NCI-H82 treated with DMSO at 0.1 percent for 48 hours (cell line): ENCODE measurements at regions not wholly inside any gene's neighbourhood (a gene's known extent, or its start where the extent isn't known, plus 50 kb on each side); places are given as distances from the start of the nearest gene placed in this dataset.

Experiments
- DNase-seq: peaks from one replicate; lab custom pipeline; 2025; ENCODE audit not compliant: unreplicated experiment; lab: John Stamatoyannopoulos, UW

DNA sequence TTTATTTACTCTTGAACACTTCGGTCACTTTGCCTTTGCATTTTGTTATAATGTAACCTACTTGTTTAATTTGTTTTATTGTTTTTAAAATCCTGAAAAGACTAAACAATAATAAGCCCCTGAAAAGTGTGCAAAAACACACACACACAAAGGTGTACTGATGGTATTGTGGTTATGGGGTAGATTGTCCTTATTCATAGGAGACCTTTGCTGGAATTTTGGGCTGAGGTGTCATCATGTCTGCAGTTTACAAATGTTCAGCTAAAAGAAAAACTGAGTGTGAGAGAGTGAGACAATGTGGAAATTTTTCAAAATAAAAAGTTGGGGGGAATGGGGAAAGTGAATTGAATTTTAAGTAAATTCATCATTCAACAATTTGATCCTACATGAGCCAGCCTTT lies 174.9 kb downstream of the QDPR start:
- DNase-seq = no peak

DNA sequence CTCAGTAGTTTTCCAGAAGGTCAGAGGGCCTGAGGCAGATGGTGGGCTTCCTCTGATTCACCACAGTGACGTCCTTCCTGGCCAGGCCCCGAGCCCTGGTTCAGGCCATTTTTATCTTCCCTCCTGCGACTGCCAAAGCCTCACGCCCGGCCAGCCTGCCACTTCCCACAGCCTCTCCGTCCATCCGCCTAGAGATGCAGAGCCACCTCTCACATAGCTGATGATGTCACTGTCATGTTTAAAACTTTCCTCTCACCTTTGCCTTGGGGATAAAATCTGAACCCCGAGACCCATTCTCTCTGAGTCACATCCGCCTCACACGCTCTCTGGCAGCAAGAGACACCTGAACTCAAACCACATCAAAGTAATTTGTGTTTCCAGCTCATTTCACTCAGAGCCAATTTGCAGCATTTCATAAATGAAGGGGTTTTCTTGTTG lies 175.3 kb downstream of the QDPR start:
- DNase-seq = no peak

DNA sequence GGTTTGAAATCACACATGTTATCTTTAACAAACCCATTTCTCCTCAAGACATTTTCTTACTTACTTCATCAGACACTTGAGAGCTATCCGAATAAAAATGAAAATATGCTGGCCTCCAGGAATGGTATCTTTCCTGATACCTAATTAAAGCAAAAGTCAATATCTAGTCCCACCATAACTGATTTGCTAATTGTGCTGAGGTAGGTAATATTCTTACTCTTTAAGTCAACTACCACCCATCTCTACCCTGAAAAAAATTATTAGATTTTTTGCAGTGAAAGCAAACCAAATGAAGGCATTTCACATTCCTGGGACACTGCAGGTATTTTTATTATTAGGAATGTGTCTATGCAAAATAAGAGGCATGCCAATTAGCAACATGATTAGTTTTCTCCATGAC lies 175.8 kb downstream of the QDPR start:
- DNase-seq = no peak

DNA sequence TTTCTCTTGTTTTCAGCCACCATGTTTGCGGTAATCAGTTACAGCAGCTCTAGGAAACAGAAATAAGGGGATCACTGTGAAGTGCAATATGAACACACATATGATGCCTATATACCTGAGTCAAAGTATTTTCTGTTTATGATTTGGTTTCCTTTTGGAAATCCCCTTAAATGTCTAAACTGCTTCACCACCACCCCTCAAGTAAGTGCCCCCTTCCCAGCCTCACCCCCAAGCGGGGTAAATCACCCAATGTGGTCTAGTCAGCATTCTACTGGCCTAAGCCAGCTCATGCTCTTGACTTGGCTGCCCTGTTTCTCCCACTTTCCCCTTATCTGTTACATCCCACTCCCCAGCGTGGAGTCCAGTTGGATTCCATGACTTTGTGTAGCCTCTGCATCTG lies 176.5 kb downstream of the QDPR start:
- no peak for DNase-seq

DNA sequence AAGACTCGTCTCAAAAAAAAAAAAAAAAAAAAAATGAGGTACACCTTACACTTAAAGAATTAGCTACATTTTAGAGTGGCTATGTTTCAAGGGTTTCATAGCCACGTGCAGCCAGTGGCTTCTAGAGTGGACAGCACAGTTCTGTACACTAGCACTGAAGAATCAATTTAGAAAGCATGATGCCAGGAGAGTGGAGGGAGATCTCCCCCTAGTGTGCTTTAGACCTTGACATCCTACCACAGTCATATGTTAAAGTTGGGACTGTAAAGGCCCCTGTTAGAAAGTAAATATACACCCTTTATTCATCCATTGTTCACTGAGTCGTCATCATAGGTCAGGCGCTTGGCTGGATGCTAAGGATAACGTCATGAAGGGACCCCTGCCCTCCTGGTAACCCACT lies 179.4 kb downstream of the QDPR start:
- DNase-seq = no peak

DNA sequence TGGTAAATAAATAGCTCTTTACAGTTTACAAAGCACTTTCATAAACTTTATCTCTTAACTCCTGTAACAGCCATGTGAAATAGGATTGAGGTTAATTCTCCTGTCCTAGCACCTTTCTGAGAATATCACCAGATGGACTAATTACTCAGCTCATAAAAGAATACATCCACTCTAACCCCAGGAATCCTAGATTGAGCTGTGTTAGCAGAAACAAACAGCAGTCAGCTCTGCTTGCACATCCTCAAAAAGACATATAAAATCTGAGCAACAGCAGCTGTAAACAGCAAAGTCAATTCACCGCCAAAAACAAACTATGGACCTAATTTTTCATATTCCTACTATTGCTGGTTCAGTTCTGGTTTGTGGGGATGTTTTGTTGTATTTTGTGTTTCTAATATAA lies 182.8 kb downstream of the QDPR start:
- no peak for DNase-seq

DNA sequence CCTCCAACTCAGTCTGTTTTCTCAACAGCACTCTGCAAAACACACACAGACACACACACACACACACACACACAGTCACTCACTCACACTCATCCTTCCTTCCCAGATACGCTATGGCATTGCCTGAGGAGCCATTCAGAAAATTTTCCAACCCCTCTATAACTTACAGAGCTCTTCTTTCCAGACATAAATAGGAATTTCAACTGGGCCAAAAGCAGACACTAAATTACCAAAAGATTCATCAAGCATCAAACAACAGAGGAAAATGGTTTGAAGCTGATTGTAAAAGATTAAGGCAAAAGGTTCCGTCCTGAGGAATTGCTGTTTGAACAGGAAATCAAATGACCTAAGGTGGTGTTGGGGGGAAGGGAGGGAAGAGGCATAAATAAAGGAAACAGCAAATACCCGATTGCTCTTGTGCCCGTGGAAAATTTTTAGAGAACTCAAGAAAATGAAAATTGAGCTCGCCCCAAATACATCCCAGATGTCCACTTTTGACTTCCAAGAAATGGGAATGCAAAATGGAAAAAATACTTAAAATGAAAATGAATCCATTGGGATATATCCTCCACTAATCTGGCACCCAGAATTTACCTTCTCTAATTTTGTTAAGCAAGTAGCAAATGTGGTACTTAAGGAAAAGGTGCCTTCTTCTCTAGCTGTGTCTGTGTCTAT lies 183.6 kb downstream of the QDPR start:
- DNase-seq = no peak

DNA sequence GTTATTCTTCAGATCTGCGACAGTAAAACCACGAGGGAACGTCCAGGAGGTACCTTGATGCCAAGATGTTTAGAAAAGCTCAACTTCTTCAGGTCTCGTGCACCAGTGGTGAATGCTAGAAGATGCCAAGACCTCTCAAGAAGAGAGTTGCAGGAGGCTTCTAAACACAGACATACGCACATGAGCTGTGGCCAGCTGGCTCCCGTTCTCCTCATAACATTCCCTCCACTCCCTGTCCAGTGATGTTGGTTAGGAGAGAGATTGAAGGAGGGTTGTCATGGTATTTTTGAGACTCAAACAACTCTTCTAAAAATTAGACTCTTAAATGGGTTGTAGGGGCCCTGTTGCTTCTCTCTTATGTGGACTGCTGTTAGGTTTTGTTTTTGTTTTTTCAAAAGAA lies 184.3 kb downstream of the QDPR start:
- no peak for DNase-seq

DNA sequence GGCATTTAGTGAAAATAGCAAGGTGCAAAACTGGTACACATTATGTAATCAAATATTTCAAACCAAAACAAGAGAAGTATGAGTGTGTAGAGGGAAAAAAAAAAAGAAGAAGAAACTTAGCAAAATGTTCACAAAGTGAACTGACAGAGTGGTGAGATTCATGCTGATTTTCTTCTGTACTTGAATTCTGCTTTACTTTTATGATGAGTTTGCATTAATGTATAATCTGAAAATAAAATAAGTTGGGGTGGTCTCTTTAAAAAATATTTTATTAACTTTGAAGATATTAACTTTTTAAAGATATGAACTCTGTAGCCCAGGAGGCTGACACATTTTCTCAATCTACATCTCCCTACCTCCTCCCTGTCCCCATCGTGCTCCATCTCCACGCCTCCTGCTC lies 185.1 kb downstream of the QDPR start:
- DNase-seq = no peak

DNA sequence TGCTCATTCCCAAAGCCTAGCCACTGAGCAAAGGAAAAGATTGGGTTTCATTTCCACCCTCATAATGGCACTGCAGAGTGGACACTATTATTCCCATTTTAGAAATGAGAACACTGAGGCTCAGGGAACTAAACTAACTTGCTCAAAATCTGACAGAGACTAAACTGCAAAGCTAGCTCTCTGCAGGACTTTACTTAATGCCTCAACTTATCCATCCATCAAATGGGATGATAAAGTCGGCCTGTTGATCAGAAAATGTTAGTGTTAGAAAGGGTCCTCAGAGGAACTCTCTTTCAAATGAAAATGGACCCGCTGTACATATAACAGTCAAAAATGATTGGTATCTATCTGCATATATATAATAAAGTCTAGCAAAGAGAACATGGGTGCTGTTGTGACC lies 186.8 kb downstream of the QDPR start:
- DNase-seq = no peak

DNA sequence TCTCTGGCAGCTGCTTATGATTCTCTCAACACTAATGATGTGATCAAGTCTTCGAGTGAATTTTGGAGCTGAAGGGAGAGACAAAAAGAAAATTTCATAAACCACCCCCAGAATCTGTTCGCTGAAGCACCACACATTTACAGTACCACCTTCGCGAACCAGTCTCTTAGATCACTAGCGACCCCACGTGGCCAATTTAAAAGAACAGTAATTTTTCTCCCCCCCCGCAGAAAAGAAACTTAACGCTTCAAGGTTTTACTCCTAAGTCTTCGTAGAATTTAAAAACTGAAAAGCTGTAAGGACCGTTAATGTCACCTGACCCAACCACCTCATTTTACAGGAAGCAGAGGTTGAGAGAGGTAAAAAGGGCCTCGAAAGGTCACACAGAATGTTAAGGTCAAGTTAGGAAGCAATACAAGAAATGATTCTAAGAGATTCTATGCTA lies 187.5 kb downstream of the QDPR start:
- peak; percentile 2 for DNase-seq

DNA sequence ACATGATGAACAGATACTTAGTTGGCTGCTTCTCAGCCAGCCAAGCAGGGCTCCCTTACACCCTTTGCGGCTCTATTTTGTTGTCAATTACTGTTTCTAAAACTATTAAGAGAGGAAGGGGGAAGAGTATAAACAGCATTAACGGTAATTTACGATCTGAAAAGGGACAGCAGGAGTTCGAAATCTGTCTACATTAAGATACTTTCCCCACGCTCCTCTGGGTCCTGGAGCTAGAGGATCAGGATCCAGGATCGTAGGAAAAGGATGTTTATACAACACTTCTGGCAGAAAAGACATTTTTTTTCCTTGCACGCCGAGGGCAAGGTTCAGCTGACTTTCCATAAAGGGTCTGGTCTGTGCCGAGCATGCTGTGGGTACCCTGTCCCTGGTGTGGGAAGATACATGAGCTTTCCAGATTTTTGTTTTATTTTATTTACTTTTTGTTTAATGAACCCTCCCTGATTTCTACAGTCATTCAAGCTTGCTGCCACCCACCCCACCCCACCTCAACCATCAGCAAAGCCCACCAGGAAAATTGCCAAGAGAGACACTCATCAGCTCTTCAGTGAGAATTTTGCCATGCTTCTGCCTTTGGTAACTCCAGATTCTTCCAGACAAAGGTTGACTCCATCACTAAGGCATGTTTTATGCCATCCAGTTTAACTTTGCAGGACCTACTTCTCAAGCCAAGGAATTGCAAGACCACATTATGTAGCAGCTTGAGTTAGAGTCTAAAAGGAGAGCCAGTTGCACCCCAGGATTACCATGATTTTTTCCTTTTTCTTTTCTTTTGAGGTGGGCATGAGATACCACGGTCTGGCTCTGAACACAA lies 188.1 kb downstream of the QDPR start:
- DNase-seq = no peak

DNA sequence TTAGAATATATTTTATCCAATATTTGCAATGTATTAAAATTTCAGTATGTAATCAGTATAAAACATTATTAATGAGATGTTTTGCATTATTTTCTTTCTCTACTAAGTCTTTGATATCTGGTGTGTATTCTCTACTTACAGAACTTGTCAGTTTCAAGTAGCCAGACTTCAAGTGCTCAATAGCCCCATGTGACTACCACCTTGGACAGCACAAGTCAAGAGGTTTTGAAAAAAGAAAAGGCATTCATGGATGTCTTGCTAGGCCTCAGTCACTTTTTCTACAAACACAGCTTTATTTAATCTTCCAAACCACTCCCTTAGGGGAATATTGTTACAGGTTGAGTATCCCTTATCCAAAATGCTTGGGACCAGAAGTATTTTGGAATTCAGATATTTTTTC lies 189.4 kb downstream of the QDPR start:
- no peak for DNase-seq

DNA sequence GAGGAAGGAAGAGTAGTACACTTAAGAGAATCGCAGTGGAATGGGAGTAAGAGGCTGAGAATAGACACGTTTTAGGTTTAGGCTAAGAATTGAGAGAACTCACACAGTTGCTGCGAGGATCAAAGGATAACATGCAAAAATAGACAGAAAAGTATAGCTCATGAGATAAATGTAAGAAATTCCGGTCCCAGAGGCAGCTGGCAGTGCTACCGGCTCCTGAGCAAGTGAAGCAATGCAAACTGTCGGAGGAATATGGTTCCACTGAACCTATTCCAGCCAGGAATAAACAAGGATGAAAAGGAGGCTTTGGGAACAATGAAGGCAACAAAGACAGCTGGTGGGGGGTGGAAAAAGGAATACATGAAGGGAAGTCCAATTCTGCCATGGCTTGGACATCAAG lies 191.8 kb downstream of the QDPR start:
- DNase-seq = no peak

DNA sequence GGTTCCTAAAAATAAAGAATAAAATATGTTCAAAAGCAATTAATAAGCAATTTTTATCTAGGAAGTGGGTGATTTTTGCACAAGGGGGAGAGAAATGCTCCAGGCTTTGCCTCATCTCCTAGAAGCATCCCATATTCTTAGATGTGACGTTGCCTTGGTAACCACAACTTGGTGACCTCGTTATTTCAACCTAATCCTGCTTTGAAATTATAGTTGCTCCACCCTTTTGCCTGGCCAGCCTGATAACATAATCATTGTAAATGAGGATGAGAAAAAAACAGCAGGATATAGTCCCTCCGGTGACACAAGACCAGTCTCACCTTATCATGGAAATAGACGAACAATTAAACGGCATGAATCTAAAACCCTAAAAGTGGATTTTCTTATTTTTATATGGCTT lies 194.4 kb downstream of the QDPR start:
- DNase-seq = no peak

DNA sequence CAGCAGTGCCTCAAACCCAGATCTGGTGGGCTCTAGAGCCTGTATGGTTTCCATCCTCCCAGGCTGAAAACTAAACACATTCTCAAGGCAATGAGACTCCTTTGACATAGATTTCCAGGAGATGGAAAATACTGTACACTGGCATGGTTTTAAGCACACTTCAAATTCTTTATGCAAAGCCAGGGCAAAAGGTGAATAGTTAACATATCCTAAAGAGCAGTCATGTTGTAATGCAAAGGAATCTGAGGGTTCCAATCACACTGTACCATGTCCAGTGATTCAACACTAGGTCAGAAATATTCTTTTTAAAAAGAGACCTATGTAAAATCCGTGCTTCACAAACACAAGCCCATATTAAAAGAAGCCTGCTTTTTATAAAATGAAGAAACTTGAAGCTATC lies 195.3 kb downstream of the QDPR start:
- DNase-seq = no peak

DNA sequence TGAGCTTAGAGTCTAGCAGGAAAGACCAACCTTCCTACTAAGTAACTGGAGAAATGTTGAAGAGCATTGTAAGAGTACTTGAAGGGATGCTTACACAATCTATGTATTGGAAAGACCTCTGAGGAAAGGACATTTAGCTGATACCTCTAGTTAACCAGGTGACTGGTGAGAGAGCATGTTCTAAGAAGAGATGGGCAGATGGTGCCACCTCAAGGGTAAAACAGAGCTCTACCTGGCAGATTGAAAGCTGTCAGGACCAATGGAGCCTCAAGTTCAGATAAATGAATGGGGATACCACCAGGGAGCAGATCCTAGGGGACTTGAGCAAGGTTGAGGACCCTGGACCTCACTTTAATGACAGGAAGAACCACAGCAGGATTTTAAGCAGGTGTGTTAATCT lies 196.4 kb downstream of the QDPR start:
- DNase-seq = no peak

DNA sequence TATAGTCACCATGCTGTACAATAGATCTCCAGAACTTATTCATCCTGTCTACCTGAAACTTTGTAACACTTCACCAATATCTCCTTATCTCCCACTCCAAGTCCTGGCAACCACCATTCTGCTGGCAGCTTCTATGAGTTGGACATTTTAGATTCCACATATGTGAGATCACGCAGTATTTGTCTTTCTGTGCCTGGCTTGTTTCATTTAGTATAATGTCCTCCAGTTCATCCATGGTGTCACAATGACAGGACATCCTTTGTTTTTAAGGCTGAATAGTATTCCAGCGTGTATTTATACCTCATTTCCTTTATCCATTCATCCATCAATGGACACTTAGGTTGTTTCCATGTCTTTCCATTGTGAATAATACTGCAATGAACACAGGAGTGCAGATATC lies 198.7 kb downstream of the QDPR start:
- no peak for DNase-seq

DNA sequence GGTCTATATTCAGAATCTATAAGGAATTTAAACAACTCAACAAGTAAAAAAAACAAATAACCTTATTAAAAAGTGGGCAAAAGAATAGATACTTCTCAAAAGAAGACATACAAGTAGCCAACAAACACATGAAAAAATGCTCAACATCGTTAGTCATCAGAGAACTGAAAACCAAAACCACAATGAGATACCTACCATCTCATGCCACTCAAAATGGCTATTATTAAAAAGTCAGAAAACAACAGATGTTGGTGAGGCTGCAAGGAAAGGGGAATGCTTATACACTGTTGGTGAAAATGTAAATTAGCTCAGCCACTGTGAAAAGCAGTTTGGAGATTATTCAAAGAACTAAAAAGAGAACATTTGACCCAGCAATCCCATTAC lies 201.6 kb downstream of the QDPR start:
- DNase-seq = no peak

DNA sequence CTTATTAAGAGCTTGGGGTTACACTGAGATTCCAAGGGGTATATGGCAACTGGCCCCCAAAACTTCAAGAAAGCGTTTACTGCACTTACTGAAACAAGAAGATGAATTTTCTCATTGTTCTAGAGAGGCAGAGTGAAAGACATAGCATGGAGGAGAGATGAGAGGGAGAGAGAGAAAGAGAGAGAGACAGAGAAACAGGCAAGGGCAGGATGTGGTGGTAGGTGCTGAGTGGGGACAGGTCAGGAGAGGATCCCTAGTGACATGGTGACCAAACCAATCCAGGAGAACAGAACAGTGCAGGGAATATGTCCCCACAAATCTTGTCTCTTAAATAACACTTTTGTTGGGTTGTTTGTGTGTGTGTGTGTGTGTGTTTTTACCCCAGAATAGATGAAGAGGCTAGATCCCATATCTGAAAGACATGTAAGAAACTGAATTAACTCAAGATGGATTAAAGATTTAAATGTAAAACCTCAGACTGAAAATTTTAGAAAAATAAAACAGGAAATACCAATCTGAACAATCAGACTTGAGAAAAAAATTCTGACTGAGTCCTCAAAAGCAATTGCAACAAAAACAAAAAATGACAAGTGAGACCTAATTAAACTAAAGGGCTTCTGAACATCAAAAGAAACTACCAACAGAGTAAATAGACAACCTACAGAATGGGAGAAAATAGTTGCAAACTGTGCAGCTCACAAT lies 202.2 kb downstream of the QDPR start:
- no peak for DNase-seq

DNA sequence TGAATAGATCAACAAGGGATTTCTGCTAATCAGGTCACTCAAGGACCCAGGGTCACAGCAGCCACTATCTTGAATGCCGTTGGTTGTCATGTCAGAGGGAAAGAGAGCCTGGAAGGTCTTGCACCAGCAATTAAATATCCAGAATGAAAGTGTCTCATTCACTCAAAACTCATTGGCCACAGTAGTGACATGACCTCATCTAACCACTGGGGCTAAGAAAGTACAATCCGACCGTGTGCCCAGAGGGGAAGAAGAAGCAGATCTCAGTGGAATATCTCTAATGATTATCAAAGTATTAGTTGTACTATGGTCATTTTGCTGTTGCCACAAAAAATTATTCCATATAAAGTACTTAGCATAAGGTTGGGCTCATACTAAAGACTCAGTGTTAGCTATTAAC lies 210.0 kb downstream of the QDPR start:
- DNase-seq = no peak

DNA sequence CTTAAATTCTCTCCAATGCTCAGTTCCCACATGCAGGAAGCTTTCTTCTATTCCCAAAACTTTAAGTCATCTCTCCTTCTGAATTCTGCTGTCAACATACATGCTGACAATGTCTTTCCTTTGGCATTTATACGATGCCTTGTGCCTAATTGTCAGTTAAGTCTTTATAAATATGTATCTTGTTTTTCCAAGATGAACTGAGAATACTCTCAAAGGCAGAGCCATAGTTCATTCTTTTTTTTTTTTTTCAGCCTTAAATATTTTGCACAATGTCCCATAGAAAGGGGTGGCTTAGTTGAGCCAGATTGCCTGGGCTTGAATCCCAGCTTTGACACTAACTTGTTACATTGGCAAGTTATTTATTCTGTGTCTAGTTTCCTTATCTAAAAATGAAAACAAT lies 210.6 kb downstream of the QDPR start:
- no peak for DNase-seq
